A549 (cell line): ENCODE measurements at regions not wholly inside any gene's neighbourhood (a gene's known extent, or its start where the extent isn't known, plus 50 kb on each side); places are given as distances from the start of the nearest gene placed in this dataset.
"Not testable (repeated sequence)": the region's sequence is repeated elsewhere in the genome, so short reads cannot be mapped to it uniquely, and the experiment has no call there.

ENCODE experiments used
- ATAC-seq, 2 experiments: fragments of 200-7000 bp in 1 of 2; fragments of >200 bp in 1 of 2; cut with Nextera tagmentation in 1 of 2; cut with Tn5 transposase in 1 of 2; 3 replicates each; pipeline versions ENCODE4 v1.8.0 to v1.9.1; 2018 to 2020; ENCODE audit warnings: mild to moderate bottlenecking in 1 of 2, moderate library complexity in 1 of 2
- CTCF ChIA-PET: fragments of 300-600 bp; sonication (Branson Sonifier 250); formaldehyde crosslinking; extraction: SDS; loops from one replicate; lab custom pipeline; 2021; ENCODE audit warnings: antibody characterized with exemption, inconsistent platforms; lab: Yijun Ruan, JAX
- POLR2A ChIA-PET: fragments of 350-600 bp; formaldehyde crosslinking; extraction: SDS; loops from one replicate; lab custom pipeline; 2021; ENCODE audit warnings: antibody characterized with exemption, inconsistent platforms; lab: Yijun Ruan, JAX
- DNase-seq, 2 experiments: peaks; one replicate each; pipeline versions ENCODE4 v3.0.0 to v3.0.0-alpha.2; 2011 to 2016; ENCODE audit warnings: low read depth in 1 of 2, low spot score in 1 of 2
- FAIRE-seq: peaks from 2 replicates; lab custom pipeline; 2011; peaks lifted over from hg19 to GRCh38; lab: Jason Lieb, UNC
- H3K27ac ChIP-seq, 2 experiments: fragments of >200 bp; sonication (Bioruptor Twin); formaldehyde crosslinking; 3 replicates each; pipeline ENCODE4 v1.5.1; 2016 to 2017
- H3K4me1 ChIP-seq: fragments of >200 bp; sonication (Bioruptor Twin); formaldehyde crosslinking; 3 replicates; pipeline ENCODE4 v1.6.1; 2016
- H3K4me2 ChIP-seq: fragments of >200 bp; sonication (Bioruptor Twin); formaldehyde crosslinking; 3 replicates; pipeline ENCODE4 v1.6.1; 2016
- H3K4me3 ChIP-seq: fragments of >200 bp; sonication (Bioruptor Twin); formaldehyde crosslinking; 3 replicates; pipeline ENCODE4 v1.5.1; 2016
- H3K9me3 ChIP-seq: fragments of >200 bp; sonication (Bioruptor Twin); formaldehyde crosslinking; 3 replicates; pipeline ENCODE4 v1.6.1; 2016
- BHLHE40 ChIP-seq: IDR thresholded peaks from 2 replicates; pipeline ENCODE4 v1.6.1; 2012; ENCODE audit warnings: low read depth, low read length, inconsistent platforms
- CHD4 ChIP-seq: fragments of 200-600 bp; sonication (generic); IDR thresholded peaks from 2 replicates; pipeline ENCODE4 v1.6.1; 2016; ENCODE audit warnings: antibody characterized with exemption, mild to moderate bottlenecking, borderline replicate concordance
- ESRRA ChIP-seq: fragments of 150-350 bp; IDR thresholded peaks from 2 replicates; pipeline ENCODE4 v1.6.1; 2014; ENCODE audit warnings: mild to moderate bottlenecking, low read length, borderline replicate concordance
- FOSL2 ChIP-seq, 2 experiments: fragments of 450-650 bp in 1 of 2; fragments of >200 bp in 1 of 2; sonication (Bioruptor Twin) in 1 of 2; formaldehyde crosslinking; IDR thresholded peaks; 2 replicates each; pipeline versions ENCODE4 v1.5.0 to v1.6.1; 2016 to 2020; ENCODE audit warnings: mild to moderate bottlenecking in 1 of 2, moderate library complexity in 1 of 2
- GATA3 ChIP-seq: IDR thresholded peaks from 2 replicates; pipeline ENCODE4 v1.6.1; 2012; ENCODE audit warnings: borderline replicate concordance
- HDAC2 ChIP-seq: fragments of 200-600 bp; sonication (generic); IDR thresholded peaks from 2 replicates; pipeline ENCODE4 v1.6.1; 2016
- HEYL ChIP-seq: fragments of 250-450 bp; sonication (Bioruptor Pico); IDR thresholded peaks from 2 replicates; pipeline ENCODE4 v1.8.0; 2021; ENCODE audit warnings: mild to moderate bottlenecking, moderate library complexity
- HOXA7 ChIP-seq: fragments of 250-450 bp; sonication (Bioruptor Pico); IDR thresholded peaks from 2 replicates; pipeline ENCODE4 v1.5.0; 2020; ENCODE audit warnings: mild to moderate bottlenecking, moderate library complexity
- JUNB ChIP-seq: fragments of >200 bp; sonication (Bioruptor Twin); formaldehyde crosslinking; IDR thresholded peaks from 2 replicates; pipeline ENCODE4 v1.6.1; 2016
- MAZ ChIP-seq: fragments of 150-350 bp; IDR thresholded peaks from 2 replicates; pipeline ENCODE4 v1.6.1; 2014; ENCODE audit warnings: antibody characterized with exemption, low read depth, low read length, borderline replicate concordance
- NFE2L2 ChIP-seq: fragments of 150-350 bp; conservative IDR thresholded peaks from 2 replicates; pipeline ENCODE4 v1.6.1; 2014; ENCODE audit warnings: low read length
- RCOR1 ChIP-seq: fragments of 150-350 bp; IDR thresholded peaks from 2 replicates; pipeline ENCODE4 v1.6.1; 2014; ENCODE audit warnings: antibody characterized with exemption, low read length, low read depth
- RFX5 ChIP-seq: fragments of 450-650 bp; IDR thresholded peaks from 2 replicates; pipeline ENCODE4 v1.7.1; 2014; ENCODE audit warnings: antibody characterized with exemption, mild to moderate bottlenecking, moderate library complexity
- RNF2 ChIP-seq: fragments of 200-600 bp; sonication (generic); IDR thresholded peaks from 2 replicates; pipeline ENCODE4 v1.6.1; 2016; ENCODE audit warnings: low read depth, mild to moderate bottlenecking, antibody characterized with exemption, moderate library complexity, borderline replicate concordance
- ZNF302 ChIP-seq: fragments of 250-450 bp; sonication (Bioruptor Pico); IDR thresholded peaks from 2 replicates; pipeline ENCODE4 v1.9.0; 2021; ENCODE audit warnings: inconsistent platforms, mild to moderate bottlenecking, moderate library complexity
- ZSCAN20 ChIP-seq: fragments of 250-450 bp; sonication (Bioruptor Pico); IDR thresholded peaks from 2 replicates; pipeline ENCODE4 v1.8.0; 2022; ENCODE audit warnings: mild to moderate bottlenecking, moderate library complexity
- WGBS: methylation state at CpG from one replicate; pipeline ENCODE4 v1.1.6; 2017; ENCODE audit errors: missing lambda C conversion rate; 5-methylcytosine and 5-hydroxymethylcytosine counted together
- TF ChIP-seq, protein P1 (sequence below): fragments of 150-350 bp; IDR thresholded peaks from 2 replicates; pipeline ENCODE4 v1.6.1; 2014; ENCODE audit warnings: low read depth, mild to moderate bottlenecking, low read length
- TF ChIP-seq, protein P2 (sequence below): fragments of 450-650 bp; IDR thresholded peaks from 2 replicates; pipeline ENCODE4 v1.6.1; 2014; ENCODE audit warnings: antibody characterized with exemption
- TF ChIP-seq, protein P3 (sequence below): IDR thresholded peaks from 2 replicates; pipeline ENCODE4 v1.6.1; 2012
- TF ChIP-seq, protein P4 (sequence below): fragments of 200-600 bp; sonication (generic); IDR thresholded peaks from 2 replicates; pipeline ENCODE4 v1.6.1; 2016; ENCODE audit warnings: antibody characterized with exemption, mild to moderate bottlenecking, moderate library complexity

DNA sequence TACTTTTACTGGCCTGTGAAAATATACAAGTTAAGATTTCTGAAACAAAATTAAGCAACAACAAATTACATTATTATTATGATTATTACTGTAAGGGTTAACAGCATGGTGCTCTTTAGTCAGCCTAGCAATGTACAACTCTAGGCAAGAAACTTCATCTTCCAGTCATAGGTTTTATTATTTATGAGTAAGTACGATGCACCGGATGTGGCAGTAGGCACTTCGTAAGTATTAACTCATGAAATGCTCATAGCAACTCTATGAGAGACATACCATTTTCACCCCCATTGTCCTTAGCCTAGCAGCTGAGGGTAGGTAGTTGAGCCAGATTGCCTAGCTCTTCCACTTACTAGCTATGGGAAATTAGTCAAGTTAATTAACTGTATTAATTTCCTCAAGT lies 68.0 kb upstream of the PTPRG start:
- no peak for TF ChIP-seq RNF2
- TF ChIP-seq, protein P1, sequence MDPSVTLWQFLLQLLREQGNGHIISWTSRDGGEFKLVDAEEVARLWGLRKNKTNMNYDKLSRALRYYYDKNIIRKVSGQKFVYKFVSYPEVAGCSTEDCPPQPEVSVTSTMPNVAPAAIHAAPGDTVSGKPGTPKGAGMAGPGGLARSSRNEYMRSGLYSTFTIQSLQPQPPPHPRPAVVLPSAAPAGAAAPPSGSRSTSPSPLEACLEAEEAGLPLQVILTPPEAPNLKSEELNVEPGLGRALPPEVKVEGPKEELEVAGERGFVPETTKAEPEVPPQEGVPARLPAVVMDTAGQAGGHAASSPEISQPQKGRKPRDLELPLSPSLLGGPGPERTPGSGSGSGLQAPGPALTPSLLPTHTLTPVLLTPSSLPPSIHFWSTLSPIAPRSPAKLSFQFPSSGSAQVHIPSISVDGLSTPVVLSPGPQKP, result no peak
- no peak for TF ChIP-seq CHD4
- TF ChIP-seq, protein P2, sequence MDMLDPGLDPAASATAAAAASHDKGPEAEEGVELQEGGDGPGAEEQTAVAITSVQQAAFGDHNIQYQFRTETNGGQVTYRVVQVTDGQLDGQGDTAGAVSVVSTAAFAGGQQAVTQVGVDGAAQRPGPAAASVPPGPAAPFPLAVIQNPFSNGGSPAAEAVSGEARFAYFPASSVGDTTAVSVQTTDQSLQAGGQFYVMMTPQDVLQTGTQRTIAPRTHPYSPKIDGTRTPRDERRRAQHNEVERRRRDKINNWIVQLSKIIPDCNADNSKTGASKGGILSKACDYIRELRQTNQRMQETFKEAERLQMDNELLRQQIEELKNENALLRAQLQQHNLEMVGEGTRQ, result no peak
- no peak for TF ChIP-seq NFE2L2
- no peak for TF ChIP-seq HDAC2
- no peak for TF ChIP-seq HOXA7 (CRISPR knock-in tag)
- TF ChIP-seq, protein P3, sequence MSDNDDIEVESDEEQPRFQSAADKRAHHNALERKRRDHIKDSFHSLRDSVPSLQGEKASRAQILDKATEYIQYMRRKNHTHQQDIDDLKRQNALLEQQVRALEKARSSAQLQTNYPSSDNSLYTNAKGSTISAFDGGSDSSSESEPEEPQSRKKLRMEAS, result no peak
- TF ChIP-seq RFX5, result no peak
- no peak for TF ChIP-seq JUNB
- TF ChIP-seq MAZ, result no peak
- no peak for TF ChIP-seq ESRRA
- no peak for TF ChIP-seq GATA3
- no peak for TF ChIP-seq HEYL (CRISPR knock-in tag)
- DNase-seq (no peak), ATAC-seq (no peak), FAIRE-seq (no peak)
- WGBS, result 77% methylated on average over 3 of the region's 3 CpGs
- H3K4me3 ChIP-seq, result no peak overlapping the region
- H3K4me2 ChIP-seq, result no peak overlapping the region
- CTCF ChIA-PET, result no interaction called here
- H3K9me3 ChIP-seq, result no peaks in the 10 kb centered on the region
- H3K27ac ChIP-seq, result no peak overlapping the region
- POLR2A ChIA-PET, result no interaction called here
- no peaks in the 10 kb centered on the region for H3K4me1 ChIP-seq

DNA sequence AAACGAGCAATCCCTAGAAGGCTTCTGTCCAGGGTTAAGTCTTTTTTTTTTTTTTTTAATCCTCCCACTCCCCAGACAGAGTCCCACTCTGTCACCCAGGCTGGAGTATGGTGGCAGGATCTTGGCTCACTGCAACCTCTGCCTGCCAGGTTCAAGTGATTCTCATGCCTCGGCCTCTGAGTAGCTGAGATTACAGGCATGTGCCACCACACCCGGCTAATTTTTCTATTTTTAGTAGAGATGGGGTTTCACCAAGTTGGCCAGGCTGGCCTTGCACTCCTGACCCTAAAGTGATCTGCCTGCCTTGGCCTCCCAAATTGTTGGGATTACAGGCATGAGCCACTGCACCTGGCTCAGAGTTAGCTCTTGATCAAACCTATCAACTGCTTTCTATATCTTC lies 67.1 kb upstream of the PTPRG start:
- not testable (repeated sequence) for ATAC-seq, FAIRE-seq

DNA sequence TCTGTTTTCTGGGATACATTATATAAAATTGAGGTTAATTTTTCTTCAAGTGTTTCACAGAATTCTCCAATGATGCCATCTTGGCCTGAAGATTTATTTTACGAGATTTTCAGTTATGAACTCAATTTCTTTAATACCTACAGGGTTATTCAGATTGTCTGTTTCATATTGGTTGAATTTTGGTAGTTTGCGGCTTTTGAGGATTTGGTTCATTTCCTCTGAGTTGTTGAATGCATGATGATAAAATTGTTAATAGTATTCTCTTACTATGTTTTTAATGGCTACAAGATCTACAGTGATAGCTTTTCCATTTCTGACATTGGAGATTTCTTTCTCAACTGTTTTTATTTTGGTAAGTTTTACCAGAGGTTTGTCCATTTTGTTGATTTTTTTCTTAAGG lies 63.9 kb upstream of the PTPRG start:
- WGBS, result 57% methylated on average over 2 of the region's 2 CpGs
- TF ChIP-seq BHLHE40, result no peak
- TF ChIP-seq RCOR1, result no peak
- TF ChIP-seq FOSL2 (IDR thresholded peaks at IDR 0.05), result no peak
- TF ChIP-seq FOSL2 (CRISPR knock-in tag; IDR thresholded peaks at IDR 0.05), result no peak
- no peak for TF ChIP-seq ZSCAN20 (CRISPR knock-in tag)
- no peak for TF ChIP-seq ZNF302 (CRISPR knock-in tag)
- TF ChIP-seq, protein P4, sequence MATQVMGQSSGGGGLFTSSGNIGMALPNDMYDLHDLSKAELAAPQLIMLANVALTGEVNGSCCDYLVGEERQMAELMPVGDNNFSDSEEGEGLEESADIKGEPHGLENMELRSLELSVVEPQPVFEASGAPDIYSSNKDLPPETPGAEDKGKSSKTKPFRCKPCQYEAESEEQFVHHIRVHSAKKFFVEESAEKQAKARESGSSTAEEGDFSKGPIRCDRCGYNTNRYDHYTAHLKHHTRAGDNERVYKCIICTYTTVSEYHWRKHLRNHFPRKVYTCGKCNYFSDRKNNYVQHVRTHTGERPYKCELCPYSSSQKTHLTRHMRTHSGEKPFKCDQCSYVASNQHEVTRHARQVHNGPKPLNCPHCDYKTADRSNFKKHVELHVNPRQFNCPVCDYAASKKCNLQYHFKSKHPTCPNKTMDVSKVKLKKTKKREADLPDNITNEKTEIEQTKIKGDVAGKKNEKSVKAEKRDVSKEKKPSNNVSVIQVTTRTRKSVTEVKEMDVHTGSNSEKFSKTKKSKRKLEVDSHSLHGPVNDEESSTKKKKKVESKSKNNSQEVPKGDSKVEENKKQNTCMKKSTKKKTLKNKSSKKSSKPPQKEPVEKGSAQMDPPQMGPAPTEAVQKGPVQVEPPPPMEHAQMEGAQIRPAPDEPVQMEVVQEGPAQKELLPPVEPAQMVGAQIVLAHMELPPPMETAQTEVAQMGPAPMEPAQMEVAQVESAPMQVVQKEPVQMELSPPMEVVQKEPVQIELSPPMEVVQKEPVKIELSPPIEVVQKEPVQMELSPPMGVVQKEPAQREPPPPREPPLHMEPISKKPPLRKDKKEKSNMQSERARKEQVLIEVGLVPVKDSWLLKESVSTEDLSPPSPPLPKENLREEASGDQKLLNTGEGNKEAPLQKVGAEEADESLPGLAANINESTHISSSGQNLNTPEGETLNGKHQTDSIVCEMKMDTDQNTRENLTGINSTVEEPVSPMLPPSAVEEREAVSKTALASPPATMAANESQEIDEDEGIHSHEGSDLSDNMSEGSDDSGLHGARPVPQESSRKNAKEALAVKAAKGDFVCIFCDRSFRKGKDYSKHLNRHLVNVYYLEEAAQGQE, result no peak
- TF ChIP-seq, all 56 proteins: peak for 0
- no peak overlapping the region for H3K27ac ChIP-seq
- H3K4me3 ChIP-seq, result no peak overlapping the region
- ATAC-seq, result no peak
- DNase-seq, result no peak
- H3K4me1 ChIP-seq, result no peaks in the 10 kb centered on the region
- H3K9me3 ChIP-seq, result no peaks in the 10 kb centered on the region
- no peak for FAIRE-seq
- ChIA-PET POLR2A (no interaction called here), CTCF (no interaction called here)
- no peak overlapping the region for H3K4me2 ChIP-seq

More for the DNA sequence above, 67.1 kb upstream of the PTPRG start:
- DNase-seq, POLR2A ChIA-PET, H3K4me3 ChIP-seq, CTCF ChIA-PET, H3K4me1 ChIP-seq, H3K27ac ChIP-seq, H3K9me3 ChIP-seq, H3K4me2 ChIP-seq: not testable (repeated sequence)
- 4% methylated on average over 3 of the region's 3 CpGs for WGBS
